B cell (primary cell): ENCODE measurements at regions not wholly inside any gene's neighbourhood (a gene's known extent, or its start where the extent isn't known, plus 50 kb on each side); places are given as distances from the start of the nearest gene placed in this dataset.

ENCODE experiments used
- ATAC-seq: fragments of 200-7000 bp; cut with Tn5 transposase; one replicate; pipeline ENCODE4 v1.10.0; 2021; ENCODE audit warnings: low read depth, mild to moderate bottlenecking, moderate number of reproducible peaks, moderate library complexity
- CTCF ChIA-PET: fragments of 350-600 bp; sonication (Branson Sonifier 250); formaldehyde crosslinking; loops from one replicate; lab custom pipeline; 2021; ENCODE audit warnings: antibody characterized with exemption, inconsistent platforms; lab: Charles Lee
- POLR2A ChIA-PET: fragments of 350-600 bp; sonication (Branson Sonifier 250); formaldehyde crosslinking; loops from one replicate; lab custom pipeline; 2021; ENCODE audit warnings: antibody characterized with exemption; lab: Charles Lee
- DNase-seq: peaks from one replicate; pipeline ENCODE4 v3.0.0; 2013
- H2AFZ ChIP-seq: 2 replicates; pipeline ENCODE4 v1.6.1; 2012; ENCODE audit warnings: mild to moderate bottlenecking, low read depth, low read length; ENCODE audit not compliant: insufficient read depth, poor library complexity, severe bottlenecking
- H3K27ac ChIP-seq, 2 donors: 1 replicate in 1 of 2; 2 replicates in 1 of 2; pipeline ENCODE4 v1.5.1; 2012 to 2013; ENCODE audit warnings: low read length in 2 of 2, mild to moderate bottlenecking in 2 of 2, moderate library complexity in 1 of 2
- H3K27me3 ChIP-seq, 4 experiments: fragments of 200-600 bp in 1 of 4; sonication (generic) in 1 of 4; replicated peaks in 1 of 4; 1 replicate in 2 of 4; 2 replicates in 2 of 4; pipeline versions ENCODE4 v1.6.1 to v1.7.0; 2013 to 2016; ENCODE audit warnings: low read length in 3 of 4, mild to moderate bottlenecking in 2 of 4, mixed read lengths in 1 of 4, moderate library complexity in 1 of 4; ENCODE audit not compliant: insufficient read depth in 4 of 4, control insufficient read depth in 3 of 4; ENCODE audit errors: control extremely low read depth in 1 of 4
- H3K36me3 ChIP-seq, 2 experiments: replicated peaks in 1 of 2; 1 replicate in 1 of 2; 2 replicates in 1 of 2; pipeline versions ENCODE4 v1.6.1 to v1.7.1; 2013; ENCODE audit warnings: low read length in 1 of 2; ENCODE audit not compliant: insufficient read depth in 2 of 2, control insufficient read depth in 1 of 2; ENCODE audit errors: control extremely low read depth in 1 of 2, extremely low read depth in 1 of 2
- H3K4me1 ChIP-seq, 2 donors: fragments of 200-600 bp in 1 of 2; sonication (generic) in 1 of 2; 1 replicate in 1 of 2; 2 replicates in 1 of 2; pipeline versions ENCODE4 v1.5.1 to v1.6.1; 2013 to 2017; ENCODE audit warnings: low read length in 2 of 2; ENCODE audit not compliant: control insufficient read depth in 2 of 2, insufficient read depth in 2 of 2
- H3K4me2 ChIP-seq: replicated peaks from 2 replicates; pipeline ENCODE3; 2012; ENCODE audit warnings: mild to moderate bottlenecking, low read depth, low read length; ENCODE audit not compliant: poor library complexity, severe bottlenecking
- H3K4me3 ChIP-seq, 5 experiments: fragments of 200-600 bp in 1 of 5; sonication (generic) in 1 of 5; 1 replicate in 3 of 5; 2 replicates in 2 of 5; pipeline versions ENCODE4 v1.5.1 to v1.7.0; 2011 to 2016; ENCODE audit warnings: low read length in 4 of 5, mild to moderate bottlenecking in 4 of 5, low read depth in 2 of 5, control low read depth in 1 of 5, moderate library complexity in 1 of 5; ENCODE audit not compliant: insufficient read depth in 1 of 5; ENCODE audit errors: control extremely low read depth in 1 of 5, extremely low read depth in 1 of 5
- H3K79me2 ChIP-seq: fragments of 200-600 bp; sonication (generic); one replicate; pipeline ENCODE4 v1.6.0; 2016; ENCODE audit warnings: low read length; ENCODE audit not compliant: control insufficient read depth, insufficient read depth
- H3K9ac ChIP-seq: fragments of 200-600 bp; sonication (generic); 2 replicates; pipeline ENCODE4 v1.6.1; 2017; ENCODE audit warnings: mild to moderate bottlenecking, low read length, moderate library complexity
- H3K9me3 ChIP-seq, 3 donors: one replicate each; pipeline versions ENCODE4 v1.6.1 to v1.7.1; 2013; ENCODE audit warnings: low read length in 2 of 3; ENCODE audit not compliant: control insufficient read depth in 2 of 3, insufficient read depth in 1 of 3; ENCODE audit errors: control extremely low read depth in 1 of 3
- H4K20me1 ChIP-seq: 2 replicates; pipeline ENCODE4 v1.6.0; 2012; ENCODE audit warnings: mild to moderate bottlenecking, low read length; ENCODE audit not compliant: insufficient read depth, control insufficient read depth, poor library complexity, severe bottlenecking
- H3K27ac Mint-ChIP-seq: one replicate; pipeline ENCODE4 v1.8.0; 2021; ENCODE audit warnings: mixed read lengths
- H3K27me3 Mint-ChIP-seq: one replicate; pipeline ENCODE4 v1.8.0; 2021; ENCODE audit warnings: mixed read lengths
- H3K4me1 Mint-ChIP-seq: one replicate; pipeline ENCODE4 v1.8.0; 2021; ENCODE audit warnings: mixed read lengths
- H3K4me3 Mint-ChIP-seq: one replicate; pipeline ENCODE4 v1.8.0; 2021; ENCODE audit warnings: mixed read lengths
- H3K9me3 Mint-ChIP-seq: one replicate; pipeline ENCODE4 v1.8.0; 2022; ENCODE audit warnings: mixed read lengths; ENCODE audit not compliant: insufficient read depth
- CTCF ChIP-seq: fragments of 200-600 bp; IDR thresholded peaks from one replicate; pipeline ENCODE4 v1.8.0; 2022; ENCODE audit warnings: antibody characterized with exemption, mild to moderate bottlenecking
- EZH2 ChIP-seq: IDR thresholded peaks from 2 replicates; pipeline ENCODE4 v1.6.1; 2012; ENCODE audit warnings: borderline replicate concordance, low read depth, mild to moderate bottlenecking, moderate library complexity, low read length; ENCODE audit not compliant: insufficient read depth, poor library complexity, severe bottlenecking
- WGBS: methylation state at CpG from one replicate; pipeline ENCODE4 v1.1.5; 2013; ENCODE audit warnings: missing lambda C conversion rate; ENCODE audit not compliant: insufficient coverage; 5-methylcytosine and 5-hydroxymethylcytosine counted together
- intact Hi-C: fragments of 100-400 bp; cut with micrococcal nuclease; formaldehyde crosslinking; loops from one replicate; pipeline ENCODE4 v1.10.0; 2022

DNA sequence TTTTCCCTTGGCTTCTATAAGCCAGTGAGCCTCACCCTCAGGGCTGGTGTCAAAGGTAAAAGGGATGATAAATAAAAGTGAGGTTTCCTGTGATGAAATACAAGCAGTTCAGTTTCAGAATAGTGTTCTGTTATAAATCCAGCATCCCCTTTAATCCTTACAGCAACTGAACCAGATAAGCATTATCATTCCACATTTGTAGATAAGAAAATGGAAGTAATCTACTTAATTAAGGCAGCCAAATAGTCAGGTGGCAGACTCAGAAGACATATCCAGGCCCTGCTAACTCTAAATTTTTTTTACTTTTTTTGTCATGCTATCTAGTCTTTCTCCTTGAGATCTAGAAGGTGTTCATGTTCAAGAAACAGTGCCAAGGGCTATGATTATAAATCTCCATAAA lies 99.4 kb upstream of the SOX21 start:
- no peak overlapping the region for H3K27ac ChIP-seq
- H2AFZ ChIP-seq: no peak overlapping the region
- H3K9me3 Mint-ChIP-seq: no peaks in the 10 kb centered on the region
- H4K20me1 ChIP-seq: no peaks in the 10 kb centered on the region
- intact Hi-C loops: no loop called here
- H3K27me3 Mint-ChIP-seq: no peaks in the 10 kb centered on the region
- no peak for ATAC-seq
- H3K4me3 ChIP-seq: no peak overlapping the region
- H3K4me3 Mint-ChIP-seq: no peak overlapping the region
- H3K4me1 Mint-ChIP-seq: no peaks in the 10 kb centered on the region
- no peaks in the 10 kb centered on the region for H3K79me2 ChIP-seq
- no peak for DNase-seq
- ChIA-PET CTCF (no interaction called here), POLR2A (no interaction called here)
- no peaks in the 10 kb centered on the region for H3K4me1 ChIP-seq
- H3K9me3 ChIP-seq: no peaks in the 10 kb centered on the region
- no peaks in the 10 kb centered on the region for H3K27me3 ChIP-seq
- no peak overlapping the region for H3K27ac Mint-ChIP-seq
- H3K9ac ChIP-seq: no peak overlapping the region
- no peaks in the 10 kb centered on the region for H3K36me3 ChIP-seq
- no peak for TF ChIP-seq EZH2
- TF ChIP-seq CTCF: no peak
- H3K4me2 ChIP-seq: no peak overlapping the region

DNA sequence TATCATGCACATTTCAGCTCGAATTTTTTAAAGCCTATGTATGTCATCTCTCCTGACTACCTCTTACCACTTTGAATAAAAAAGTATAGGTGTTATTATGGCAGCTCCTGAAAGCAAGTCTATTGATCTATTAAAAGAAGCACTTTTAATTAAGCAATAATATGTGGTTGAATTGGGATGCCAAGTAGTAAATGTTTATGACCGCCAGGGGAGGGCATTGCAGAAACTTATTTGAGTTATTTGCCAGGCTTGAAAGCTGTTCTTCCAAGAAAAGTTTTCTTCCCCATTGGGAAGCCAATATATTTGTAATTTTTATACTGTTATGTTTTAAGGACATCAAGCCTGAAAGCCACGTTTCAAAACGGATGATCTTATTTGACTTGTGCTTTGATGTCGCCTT lies 88.1 kb upstream of the SOX21 start:
- CTCF ChIA-PET: no interaction called here
- H3K9me3 Mint-ChIP-seq: no peaks in the 10 kb centered on the region
- no peak overlapping the region for H3K27ac Mint-ChIP-seq
- H3K4me1 Mint-ChIP-seq: no peaks in the 10 kb centered on the region
- Histone ChIP-seq H3K9me3 (no peaks in the 10 kb centered on the region), H3K79me2 (no peaks in the 10 kb centered on the region), H3K4me2 (no peak overlapping the region), H3K27ac (no peak overlapping the region), H3K27me3 (no peaks in the 10 kb centered on the region), H3K9ac (no peak overlapping the region), H3K4me3 (no peak overlapping the region), H4K20me1 (no peaks in the 10 kb centered on the region), H3K36me3 (no peaks in the 10 kb centered on the region), H2AFZ (no peak overlapping the region), H3K4me1 (no peaks in the 10 kb centered on the region)
- intact Hi-C loops: no loop called here
- no peaks in the 10 kb centered on the region for H3K27me3 Mint-ChIP-seq
- no peak overlapping the region for H3K4me3 Mint-ChIP-seq
- ATAC-seq: no peak
- DNase-seq: no peak
- TF ChIP-seq EZH2 (no peak), CTCF (no peak)
- POLR2A ChIA-PET: no interaction called here
- 80% methylated on average over 1 of the region's 5 CpGs for WGBS
